Pancreas (tissue), 10 donors: ENCODE measurements at regions not wholly inside any gene's neighbourhood (a gene's known extent, or its start where the extent isn't known, plus 50 kb on each side); places are given as distances from the start of the nearest gene placed in this dataset.

Experiments used
- ATAC-seq, 4 donors: fragments of 200-7000 bp; cut with Tn5 transposase; one replicate each; pipeline versions ENCODE4 v1.8.0 to v1.9.1; 2020; ENCODE audit warnings: mild to moderate bottlenecking in 4 of 4, moderate library complexity in 4 of 4
- DNase-seq, 6 donors: peaks; one replicate each; pipeline ENCODE4 v3.0.0-alpha.2; 2020
- FAIRE-seq: peaks from 2 replicates; lab custom pipeline; 2012; peaks lifted over from hg19 to GRCh38; lab: Jason Lieb, UNC
- H3K27ac ChIP-seq, 4 donors: fragments of 200-600 bp; sonication (generic); 1 replicate in 3 of 4; 2 replicates in 1 of 4; pipeline versions ENCODE4 v1.5.0 to v1.8.0; 2020
- H3K27me3 ChIP-seq, 4 donors: fragments of 200-600 bp; one replicate each; pipeline ENCODE4 v1.8.0; 2021
- H3K36me3 ChIP-seq, 3 donors: fragments of 200-600 bp; sonication (generic) in 1 of 3; one replicate each; pipeline versions ENCODE4 v1.5.0 to v1.8.0; 2020 to 2021
- H3K4me1 ChIP-seq, 3 donors: fragments of 200-600 bp; one replicate each; pipeline ENCODE4 v1.8.0; 2021
- H3K4me3 ChIP-seq, 4 donors: fragments of 200-600 bp; sonication (generic) in 2 of 4; one replicate each; pipeline versions ENCODE4 v1.5.0 to v1.8.0; 2020 to 2021
- H3K9me3 ChIP-seq, 4 donors: fragments of 200-600 bp; one replicate each; pipeline ENCODE4 v1.8.0; 2021
- WGBS, 2 donors: extraction: QIAGEN DNeasy Blood & Tissue Kit; methylation state at CpG; one replicate each; pipeline ENCODE4 v1.1.7; 2013; 5-methylcytosine and 5-hydroxymethylcytosine counted together
- intact Hi-C, 3 donors: fragments of 100-400 bp; cut with DNase I; formaldehyde crosslinking; loops; one replicate each; pipeline versions ENCODE4 v1.11.1 to v1.14.2; 2022
- TF ChIP-seq, protein P1 (sequence below), 4 donors: fragments of 200-600 bp; sonication (generic) in 3 of 4; IDR thresholded peaks; one replicate each; pipeline versions ENCODE4 v1.5.0 to v1.8.0; 2021; ENCODE audit warnings: antibody characterized with exemption in 4 of 4
- donor health status: healthy with polysubstance abuse.
- donor health status: DM: no; HTN: no; CAD: no; lungs with moderate emphysema.
- donor health status: DM: no; HTN: no; CAD: no.
- donor health status: control.
- donor health status: control.
- donor health status: Bipolar disorder and iron deficiency.
- donor health status: DM: yes; HTN: yes; CAD: no.
- donor health status: DM: no; HTN: no; CAD: no.
- donor health status: DM: no; HTN: no; CAD: no.
- donor health status: DM: yes; HTN: yes; CAD: no.

DNA sequence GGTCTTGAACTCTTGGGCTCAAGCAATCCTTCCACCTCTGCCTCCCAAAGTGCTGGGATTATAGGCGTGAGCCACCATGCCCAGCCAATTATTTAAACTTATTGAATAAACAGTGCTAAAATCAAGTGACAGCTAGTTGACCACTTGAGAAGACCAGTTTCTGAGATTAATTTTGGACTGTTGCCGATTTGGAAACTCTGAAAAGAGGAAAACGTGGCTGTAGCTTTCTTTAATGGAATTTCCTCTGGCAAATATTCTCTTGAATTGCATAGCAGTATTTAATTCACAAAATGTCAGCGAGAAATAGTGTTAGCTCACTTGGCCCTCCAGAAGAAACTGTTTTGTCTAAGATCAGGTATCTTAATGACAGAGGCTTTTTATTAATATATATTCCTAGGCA is 754.5 kb downstream of the HDGFL1 start:
- FAIRE-seq (no peak), ATAC-seq (no peak)
- H3K36me3 ChIP-seq: no peaks in the 10 kb centered on the region

DNA sequence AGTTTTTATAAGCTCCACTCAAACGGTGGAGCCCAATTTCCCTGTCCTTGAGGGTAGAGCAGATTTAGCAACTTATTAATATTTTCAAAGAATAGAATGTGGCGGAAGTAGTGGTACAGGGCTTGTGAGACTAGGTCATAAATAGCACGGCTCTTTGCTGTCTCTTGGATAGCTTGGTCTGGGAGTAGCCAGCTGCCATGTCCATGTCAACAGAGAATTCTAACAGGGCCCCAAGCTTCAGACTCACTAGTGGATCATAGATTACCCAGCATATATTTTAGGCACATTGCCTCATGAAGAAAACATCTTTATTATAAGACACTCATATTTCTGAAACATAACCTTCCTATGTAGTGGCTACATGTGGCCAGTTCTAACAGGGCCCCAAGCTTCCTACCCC is 755.7 kb downstream of the HDGFL1 start:
- Histone ChIP-seq H3K36me3 (no peaks in the 10 kb centered on the region), H3K27me3 (no peaks in the 10 kb centered on the region), H3K9me3 (no peaks in the 10 kb centered on the region), H3K27ac (no peak overlapping the region), H3K4me3 (no peak overlapping the region), H3K4me1 (no peaks in the 10 kb centered on the region)
- ATAC-seq: no peak
- no peak for DNase-seq
- 66% methylated on average over 3 of the region's 3 CpGs for WGBS, 2 donors
- FAIRE-seq: no peak
- intact Hi-C loops: no loop called here
- TF ChIP-seq, protein P1, sequence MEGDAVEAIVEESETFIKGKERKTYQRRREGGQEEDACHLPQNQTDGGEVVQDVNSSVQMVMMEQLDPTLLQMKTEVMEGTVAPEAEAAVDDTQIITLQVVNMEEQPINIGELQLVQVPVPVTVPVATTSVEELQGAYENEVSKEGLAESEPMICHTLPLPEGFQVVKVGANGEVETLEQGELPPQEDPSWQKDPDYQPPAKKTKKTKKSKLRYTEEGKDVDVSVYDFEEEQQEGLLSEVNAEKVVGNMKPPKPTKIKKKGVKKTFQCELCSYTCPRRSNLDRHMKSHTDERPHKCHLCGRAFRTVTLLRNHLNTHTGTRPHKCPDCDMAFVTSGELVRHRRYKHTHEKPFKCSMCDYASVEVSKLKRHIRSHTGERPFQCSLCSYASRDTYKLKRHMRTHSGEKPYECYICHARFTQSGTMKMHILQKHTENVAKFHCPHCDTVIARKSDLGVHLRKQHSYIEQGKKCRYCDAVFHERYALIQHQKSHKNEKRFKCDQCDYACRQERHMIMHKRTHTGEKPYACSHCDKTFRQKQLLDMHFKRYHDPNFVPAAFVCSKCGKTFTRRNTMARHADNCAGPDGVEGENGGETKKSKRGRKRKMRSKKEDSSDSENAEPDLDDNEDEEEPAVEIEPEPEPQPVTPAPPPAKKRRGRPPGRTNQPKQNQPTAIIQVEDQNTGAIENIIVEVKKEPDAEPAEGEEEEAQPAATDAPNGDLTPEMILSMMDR (IDR thresholded peaks at IDR 0.05): no peak

More for the DNA sequence above, 754.5 kb downstream of the HDGFL1 start:
- intact Hi-C loops: no loop called here
- Histone ChIP-seq H3K27me3 (no peaks in the 10 kb centered on the region), H3K27ac (no peak overlapping the region), H3K9me3 (no peaks in the 10 kb centered on the region), H3K4me1 (no peaks in the 10 kb centered on the region), H3K4me3 (no peak overlapping the region)
- TF ChIP-seq, protein P1 (IDR thresholded peaks at IDR 0.05): no peak
- 68 to 81% methylated on average over 4 of the region's 4 CpGs for WGBS, 2 donors
- DNase-seq: no peak

DNA sequence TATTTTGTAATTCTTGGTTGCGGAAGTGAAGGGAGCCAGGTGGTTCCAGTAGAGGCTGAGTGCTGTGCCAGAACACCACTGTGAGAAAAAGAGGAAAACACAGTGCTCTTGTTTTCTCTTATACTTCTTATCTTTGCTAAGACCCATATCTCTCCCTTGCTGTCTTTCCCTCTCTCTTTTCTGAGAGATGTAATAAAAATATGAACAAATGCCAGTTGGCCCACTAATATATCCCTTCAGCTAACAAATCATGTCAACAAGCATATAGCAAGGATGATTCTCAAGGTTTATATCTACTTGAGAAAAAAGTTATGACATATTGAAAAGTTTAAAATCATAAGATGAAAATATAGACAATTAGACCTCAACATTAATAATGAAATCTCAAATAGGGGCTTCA is 758.3 kb downstream of the HDGFL1 start:
- Histone ChIP-seq H3K36me3 (no peaks in the 10 kb centered on the region), H3K27ac (no peak overlapping the region), H3K9me3 (no peaks in the 10 kb centered on the region), H3K4me3 (no peak overlapping the region), H3K27me3 (peaks cover 0 to 2% (median 0%) of the 10 kb centered on the region in 4 donors), H3K4me1 (no peaks in the 10 kb centered on the region)
- WGBS, 2 donors: 87 to 100% methylated on average over 1 of the region's 1 CpG
- DNase-seq (no peak), ATAC-seq (no peak), FAIRE-seq (no peak)
- intact Hi-C loops: no loop called here
- TF ChIP-seq, protein P1 (IDR thresholded peaks at IDR 0.05): no peak

DNA sequence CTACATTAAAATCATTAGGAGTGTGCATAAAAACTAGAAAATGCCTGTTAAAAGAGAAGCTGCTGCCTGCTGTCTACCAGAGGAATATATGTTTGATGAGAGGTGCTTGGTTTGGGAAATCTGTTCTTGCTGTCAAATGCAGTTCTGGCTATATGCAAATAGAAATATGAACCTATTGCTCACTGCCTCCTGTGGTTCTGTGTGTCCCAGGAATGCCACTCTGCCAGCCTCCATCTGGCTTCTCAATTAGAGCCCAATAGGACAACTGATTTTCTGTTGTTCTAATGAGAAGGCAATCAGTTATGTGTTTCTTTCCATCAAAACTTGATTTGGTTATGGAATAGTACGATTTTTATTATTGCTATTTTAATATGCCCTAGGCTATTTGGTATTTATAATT is 759.7 kb downstream of the HDGFL1 start:
- TF ChIP-seq, protein P1 (IDR thresholded peaks at IDR 0.05): no peak
- no peak overlapping the region for H3K27ac ChIP-seq
- intact Hi-C loops: no loop called here
- ATAC-seq (no peak), DNase-seq (no peak), FAIRE-seq (no peak)
- no peaks in the 10 kb centered on the region for H3K4me1 ChIP-seq
- WGBS, 2 donors: 47 to 51% methylated on average over 1 of the region's 1 CpG
- peaks cover 0 to 4% (median 0%) of the 10 kb centered on the region in 4 donors for H3K27me3 ChIP-seq
- no peaks in the 10 kb centered on the region for H3K9me3 ChIP-seq
- H3K4me3 ChIP-seq: no peak overlapping the region
- H3K36me3 ChIP-seq: no peaks in the 10 kb centered on the region

DNA sequence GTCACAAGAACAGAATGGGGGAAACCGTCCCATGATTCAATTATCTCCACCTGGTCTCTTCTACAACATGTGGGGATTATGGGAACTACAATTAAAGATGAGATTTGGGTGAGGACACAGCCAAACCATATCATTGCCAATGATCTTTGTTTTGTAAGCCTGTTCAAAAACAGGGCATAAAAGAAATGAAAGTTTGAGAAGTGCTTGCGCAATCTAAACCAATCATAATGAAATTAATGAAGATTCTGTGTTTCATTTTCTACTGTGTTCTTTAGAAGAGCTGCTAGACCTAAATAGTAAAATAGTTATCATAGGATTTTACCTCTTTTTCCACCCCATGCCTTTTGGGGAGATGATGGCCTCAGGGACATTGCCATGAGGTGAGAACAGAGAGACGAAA is 761.3 kb downstream of the HDGFL1 start:
- Histone ChIP-seq H3K36me3 (no peaks in the 10 kb centered on the region), H3K27me3 (peaks cover 0 to 4% (median 0%) of the 10 kb centered on the region in 4 donors), H3K27ac (no peak overlapping the region), H3K4me3 (no peak overlapping the region), H3K9me3 (no peaks in the 10 kb centered on the region), H3K4me1 (no peaks in the 10 kb centered on the region)
- TF ChIP-seq, protein P1 (IDR thresholded peaks at IDR 0.05): no peak
- no peak for ATAC-seq
- DNase-seq: no peak
- intact Hi-C loops: no loop called here
- 76 to 82% methylated on average over 3 of the region's 3 CpGs for WGBS, 2 donors
- FAIRE-seq: no peak
